SK-N-SH (cell line): ENCODE measurements at regions not wholly inside any gene's neighbourhood (a gene's known extent, or its start where the extent isn't known, plus 50 kb on each side); places are given as distances from the start of the nearest gene placed in this dataset.

Experiments used
- CTCF ChIA-PET: fragments of 300-600, 350-600 bp; formaldehyde crosslinking; extraction: SDS; loops from one replicate; lab custom pipeline; 2021; lab: Yijun Ruan, JAX
- POLR2A ChIA-PET: fragments of 350-600 bp; sonication (Branson Sonifier 250); formaldehyde crosslinking; extraction: SDS; loops from one replicate; lab custom pipeline; 2020; ENCODE audit warnings: antibody characterized with exemption, inconsistent platforms; lab: Yijun Ruan, JAX
- DNase-seq: peaks from one replicate; pipeline ENCODE4 v3.0.0; 2012
- H2AFZ ChIP-seq: fragments of 200-600 bp; sonication (generic); 2 replicates; pipeline ENCODE4 v1.8.1; 2016; ENCODE audit warnings: antibody characterized with exemption, mild to moderate bottlenecking, low read depth
- H3F3A ChIP-seq: fragments of 200-600 bp; sonication (generic); replicated peaks from 2 replicates; pipeline ENCODE3; 2016; ENCODE audit warnings: antibody characterized with exemption, mild to moderate bottlenecking; ENCODE audit not compliant: insufficient read depth
- H3K27ac ChIP-seq, 2 experiments: fragments of 200-500 bp in 1 of 2; fragments of 200-600 bp in 1 of 2; sonication (Bioruptor generic) in 1 of 2; sonication (generic), shearing (Covaris generic) in 1 of 2; 2 replicates each; pipeline versions ENCODE4 v1.5.1 to v1.6.1; 2014 to 2016; ENCODE audit warnings: low read depth in 2 of 2, inconsistent platforms in 1 of 2, low read length in 1 of 2, mild to moderate bottlenecking in 1 of 2, mixed read lengths in 1 of 2
- H3K27me3 ChIP-seq: fragments of 200-600 bp; sonication (generic), shearing (Covaris generic); 2 replicates; pipeline ENCODE4 v1.6.1; 2016; ENCODE audit warnings: mixed run types; ENCODE audit not compliant: insufficient read depth
- H3K36me3 ChIP-seq, 2 experiments: fragments of 200-500 bp in 1 of 2; fragments of 200-600 bp in 1 of 2; sonication (Bioruptor generic) in 1 of 2; sonication (generic) in 1 of 2; replicated peaks in 1 of 2; 2 replicates each; pipeline versions ENCODE3 to v1.5.1; 2014 to 2016; ENCODE audit warnings: low read length in 1 of 2, mild to moderate bottlenecking in 1 of 2; ENCODE audit not compliant: insufficient read depth in 2 of 2, control insufficient read depth in 1 of 2
- H3K4me1 ChIP-seq, 2 experiments: fragments of 200-500 bp in 1 of 2; fragments of 200-600 bp in 1 of 2; sonication (Bioruptor generic) in 1 of 2; sonication (generic), shearing (Covaris generic) in 1 of 2; 2 replicates each; pipeline versions ENCODE4 v1.5.1 to v1.6.1; 2014 to 2016; ENCODE audit warnings: low read depth in 1 of 2, low read length in 1 of 2, mixed run types in 1 of 2; ENCODE audit not compliant: insufficient read depth in 2 of 2, control insufficient read depth in 1 of 2
- H3K4me2 ChIP-seq: fragments of 200-600 bp; sonication (generic), shearing (Covaris generic); 2 replicates; pipeline ENCODE4 v1.6.1; 2017; ENCODE audit warnings: mixed run types
- H3K4me3 ChIP-seq, 2 experiments: fragments of 200-500 bp in 1 of 2; fragments of 200-600 bp in 1 of 2; sonication (Bioruptor generic) in 1 of 2; sonication (generic), shearing (Covaris generic) in 1 of 2; 2 replicates each; pipeline versions ENCODE4 v1.5.1 to v1.8.1; 2014 to 2016; ENCODE audit warnings: low read depth in 2 of 2, inconsistent platforms in 1 of 2, low read length in 1 of 2, mild to moderate bottlenecking in 1 of 2, mixed read lengths in 1 of 2, moderate library complexity in 1 of 2
- H3K79me2 ChIP-seq: fragments of 200-600 bp; sonication (generic); 2 replicates; pipeline ENCODE4 v1.8.1; 2017; ENCODE audit warnings: mild to moderate bottlenecking; ENCODE audit not compliant: insufficient read depth
- H3K9ac ChIP-seq: fragments of 200-600 bp; sonication (generic); 2 replicates; pipeline ENCODE4 v1.6.1; 2017; ENCODE audit warnings: mixed run types
- H3K9me2 ChIP-seq: fragments of 200-600 bp; sonication (generic); 2 replicates; pipeline ENCODE4 v1.6.1; 2017; ENCODE audit warnings: mixed run types
- H3K9me3 ChIP-seq: fragments of 200-600 bp; sonication (generic); 2 replicates; pipeline ENCODE4 v1.6.1; 2017; ENCODE audit warnings: mixed run types, mild to moderate bottlenecking, moderate library complexity
- H4K20me1 ChIP-seq: fragments of 200-600 bp; sonication (generic); 2 replicates; pipeline ENCODE4 v1.6.1; 2017; ENCODE audit warnings: mild to moderate bottlenecking, mixed run types; ENCODE audit not compliant: insufficient read depth
- CHD2 ChIP-seq: fragments of 150-350 bp; IDR thresholded peaks from 2 replicates; pipeline ENCODE4 v1.6.1; 2018; ENCODE audit warnings: low read length; ENCODE audit not compliant: partially characterized antibody
- ELF1 ChIP-seq: IDR thresholded peaks from 2 replicates; pipeline ENCODE4 v1.4.0; 2012
- EP300 ChIP-seq, 2 experiments: IDR thresholded peaks; 2 replicates each; pipeline versions ENCODE4 v1.4.0 to v1.6.1; 2012; ENCODE audit warnings: borderline replicate concordance in 1 of 2, low read depth in 1 of 2, low read length in 1 of 2
- EZH2phosphoT487 ChIP-seq: fragments of 200-600 bp; sonication (generic); IDR thresholded peaks from 2 replicates; pipeline ENCODE4 v1.6.1; 2017; ENCODE audit warnings: low read depth, mixed run types, mild to moderate bottlenecking, antibody characterized with exemption, moderate library complexity, borderline replicate concordance
- FOXJ3 ChIP-seq: sonication (generic); formaldehyde crosslinking; IDR thresholded peaks from 2 replicates; pipeline ENCODE4 v1.5.1; 2020; ENCODE audit warnings: mild to moderate bottlenecking, missing genetic modification reagents
- FOXM1 ChIP-seq: IDR thresholded peaks from 2 replicates; pipeline ENCODE4 v1.4.0; 2012; ENCODE audit warnings: low read depth, mild to moderate bottlenecking
- GATA2 ChIP-seq: sonication (generic); formaldehyde crosslinking; IDR thresholded peaks from 2 replicates; pipeline ENCODE4 v1.5.0; 2020; ENCODE audit warnings: mild to moderate bottlenecking, missing genetic modification reagents
- IRF3 ChIP-seq: fragments of 150-350 bp; IDR thresholded peaks from 2 replicates; pipeline ENCODE4 v1.6.1; 2016; ENCODE audit warnings: mild to moderate bottlenecking, low read depth, low read length
- JUND ChIP-seq: IDR thresholded peaks from 2 replicates; pipeline ENCODE4 v1.4.0; 2012
- MXI1 ChIP-seq: IDR thresholded peaks from 2 replicates; pipeline ENCODE4 v1.6.1; 2012; ENCODE audit warnings: mild to moderate bottlenecking, low read depth, low read length, improper control_type of control experiment
- NFIC ChIP-seq: IDR thresholded peaks from 2 replicates; pipeline ENCODE4 v1.4.0; 2012; ENCODE audit warnings: borderline replicate concordance
- NRF1 ChIP-seq: IDR thresholded peaks from 2 replicates; pipeline ENCODE4 v1.6.1; 2012; ENCODE audit warnings: low read depth, mild to moderate bottlenecking, low read length
- PBX3 ChIP-seq: IDR thresholded peaks from 2 replicates; pipeline ENCODE4; 2012
- REST ChIP-seq: IDR thresholded peaks from 2 replicates; pipeline ENCODE4 v1.6.1; 2012; ENCODE audit warnings: mild to moderate bottlenecking, low read depth, low read length, moderate library complexity
- RFX5 ChIP-seq: IDR thresholded peaks from 2 replicates; pipeline ENCODE4 v1.6.1; 2012; ENCODE audit warnings: mild to moderate bottlenecking, improper control_type of control experiment, low read length
- TAF1 ChIP-seq: IDR thresholded peaks from 2 replicates; pipeline ENCODE4 v1.6.1; 2012; ENCODE audit warnings: low read depth, mild to moderate bottlenecking, low read length, moderate library complexity, borderline replicate concordance
- TCF12 ChIP-seq: IDR thresholded peaks from 2 replicates; pipeline ENCODE4 v1.4.0; 2012
- USF2 ChIP-seq: fragments of 150-350 bp; IDR thresholded peaks from 2 replicates; pipeline ENCODE4 v1.6.1; 2017; ENCODE audit warnings: antibody characterized with exemption, low read length, low read depth, borderline replicate concordance
- YY1 ChIP-seq: IDR thresholded peaks from 2 replicates; pipeline ENCODE4 v1.4.0; 2012; ENCODE audit warnings: low read depth, mild to moderate bottlenecking
- WGBS: methylation state at CpG from one replicate; pipeline ENCODE4 v1.1.6; 2017; ENCODE audit warnings: low lambda C conversion rate; 5-methylcytosine and 5-hydroxymethylcytosine counted together

GRCh38 chr12:83474369-83474768 is 787.7 kb downstream of the TMTC2 start:
- POLR2A ChIA-PET: no interaction called here
- no peak for TF ChIP-seq REST
- TF ChIP-seq NRF1: no peak
- TF ChIP-seq GATA2: no peak
- TF ChIP-seq FOXM1: no peak
- TF ChIP-seq JUND: no peak
- no peak for TF ChIP-seq PBX3
- no peak for TF ChIP-seq EP300 (IDR thresholded peaks at IDR 0.05; ENCODE audit: borderline replicate concordance in 1 of 2, low read depth in 1 of 2, low read length in 1 of 2)
- TF ChIP-seq NFIC: no peak
- TF ChIP-seq TCF12: no peak
- no peak for TF ChIP-seq MXI1
- no peak for TF ChIP-seq EZH2phosphoT487
- TF ChIP-seq TAF1: no peak
- TF ChIP-seq RFX5: no peak
- no peak for TF ChIP-seq CHD2
- no peak for TF ChIP-seq FOXJ3 (CRISPR knock-in tag)
- TF ChIP-seq YY1: no peak
- TF ChIP-seq ELF1: no peak
- TF ChIP-seq USF2: no peak
- no peak for TF ChIP-seq IRF3
- H3K27me3 ChIP-seq: no peaks in the 10 kb centered on the region

More at GRCh38 chr12:83474369-83474768, 787.7 kb downstream of the TMTC2 start:
- Histone ChIP-seq H3F3A (no peaks in the 10 kb centered on the region), H3K4me1 (peaks cover 0 to 5% of the 10 kb centered on the region in 2 experiments; a peak in 1 of 4 replicates), H3K9me2 (no peaks in the 10 kb centered on the region), H3K9ac (no peak overlapping the region), H3K4me3 (no peak overlapping the region), H3K27ac (no peak overlapping the region), H2AFZ (no peak overlapping the region), H4K20me1 (no peaks in the 10 kb centered on the region), H3K9me3 (no peaks in the 10 kb centered on the region), H3K36me3 (no peaks in the 10 kb centered on the region), H3K4me2 (no peak overlapping the region), H3K79me2 (no peaks in the 10 kb centered on the region)
- CTCF ChIA-PET: interaction anchor here (1.7 kb wide), 1 partner anchor 14 kb away, joined by 3 read pairs; no protein-coding TSS in a partner anchor
- 66% methylated on average over 2 of the region's 2 CpGs for WGBS
- DNase-seq: no peak
